GM21367 (cell line): ENCODE measurements at regions not wholly inside any gene's neighbourhood (a gene's known extent, or its start where the extent isn't known, plus 50 kb on each side); places are given as distances from the start of the nearest gene placed in this dataset.

Source experiments
- ATAC-seq: cut with Tn5 transposase; IDR thresholded peaks from one replicate; pipeline ENCODE4 v1.9.1; 2021; ENCODE audit not compliant: unreplicated experiment

DNA sequence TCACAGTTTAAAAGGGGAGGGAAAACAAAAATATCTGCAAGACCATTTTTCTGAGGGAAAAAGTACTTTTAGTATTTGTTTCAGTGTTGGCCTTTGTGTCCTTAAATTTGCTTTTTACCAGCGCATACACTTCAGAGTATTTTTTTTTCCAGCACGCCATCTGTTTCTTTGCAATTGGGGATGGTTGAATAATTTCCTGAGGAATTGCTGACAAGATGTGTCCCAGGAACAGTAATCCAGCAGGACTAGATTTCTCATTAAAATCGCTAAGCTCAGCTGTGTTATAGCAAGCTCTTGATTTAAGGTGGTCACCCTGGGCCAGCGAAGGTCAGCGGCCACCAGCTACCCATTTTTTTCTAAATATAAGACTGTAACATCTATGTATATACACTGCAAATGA is 156.9 kb upstream of the RHOBTB1 start:
- ATAC-seq, result no peak

DNA sequence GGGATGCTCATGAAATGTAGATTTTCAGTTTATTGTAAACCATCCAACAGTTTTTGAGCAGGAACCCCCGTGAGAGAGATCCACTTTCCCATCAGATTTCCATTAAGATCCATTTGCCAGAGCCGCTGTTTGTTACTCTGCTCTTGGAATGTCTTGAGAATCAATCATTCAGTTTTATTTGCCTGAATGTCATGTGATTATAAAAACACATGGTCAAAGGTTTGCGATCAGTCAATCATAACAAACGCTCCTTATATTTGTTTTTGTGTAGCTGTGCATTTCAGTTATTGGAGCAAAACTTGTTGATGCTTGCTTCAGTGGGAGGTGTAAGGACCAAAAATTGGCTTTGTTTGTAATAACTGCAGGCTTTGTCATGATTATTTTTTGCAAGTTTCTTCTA is 155.8 kb upstream of the RHOBTB1 start:
- no peak for ATAC-seq

DNA sequence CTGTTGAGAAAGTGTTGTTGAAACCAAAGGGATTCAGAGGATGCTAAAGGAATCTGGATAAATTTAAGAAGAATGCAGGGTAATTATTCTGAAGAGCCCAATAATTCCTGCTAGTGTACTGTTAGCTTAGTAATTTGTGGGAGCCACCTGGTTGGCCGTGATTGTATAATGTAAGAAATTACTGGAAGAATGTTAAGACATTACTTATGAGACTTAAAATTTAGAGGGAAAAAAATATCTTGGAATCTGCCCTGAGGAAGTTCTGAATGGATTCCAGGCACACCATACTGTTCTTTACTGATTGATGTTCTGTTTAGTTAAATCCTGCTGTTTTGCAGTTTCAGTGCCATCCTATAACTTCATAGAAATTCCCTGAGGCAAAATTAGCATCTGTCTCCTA is 155.0 kb upstream of the RHOBTB1 start:
- ATAC-seq, result no peak

DNA sequence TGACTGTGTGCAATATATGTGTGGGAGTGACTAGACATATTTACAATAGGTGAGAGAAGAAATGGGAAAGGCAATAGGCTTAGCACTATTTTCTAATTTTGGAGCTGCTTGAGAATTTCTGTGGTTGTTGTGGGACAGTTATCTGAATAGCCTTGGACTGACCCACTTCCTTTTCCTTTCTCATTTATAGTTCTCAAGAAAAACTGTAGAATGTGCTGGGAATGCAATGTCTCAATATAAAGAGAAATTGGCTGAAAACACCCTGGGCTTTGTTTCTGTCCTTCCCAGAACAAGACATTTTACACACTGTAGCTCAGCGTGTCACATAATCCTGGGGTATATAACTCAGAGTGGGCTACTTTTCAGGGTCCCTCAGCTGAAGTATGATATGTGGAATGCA is 153.0 kb upstream of the RHOBTB1 start:
- ATAC-seq, result no peak

DNA sequence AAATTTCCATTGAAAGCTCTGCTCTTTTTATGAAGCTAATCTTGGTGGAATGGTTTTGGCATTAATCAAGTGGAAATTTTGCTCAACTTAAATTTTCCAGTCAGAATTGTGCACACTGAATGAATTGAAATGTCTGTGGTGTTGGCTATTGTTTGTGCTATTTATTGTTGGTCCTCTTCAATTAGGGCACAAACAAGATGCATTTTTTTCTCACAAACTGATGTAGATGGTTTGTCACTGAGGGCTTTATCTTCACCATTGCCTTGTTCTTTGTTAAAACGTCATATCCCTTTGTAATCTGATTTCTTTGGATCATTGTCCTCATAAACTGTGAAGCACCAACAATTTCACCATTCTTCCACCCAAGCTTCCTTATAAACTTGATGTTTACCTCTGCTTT is 152.1 kb upstream of the RHOBTB1 start:
- ATAC-seq, result no peak

DNA sequence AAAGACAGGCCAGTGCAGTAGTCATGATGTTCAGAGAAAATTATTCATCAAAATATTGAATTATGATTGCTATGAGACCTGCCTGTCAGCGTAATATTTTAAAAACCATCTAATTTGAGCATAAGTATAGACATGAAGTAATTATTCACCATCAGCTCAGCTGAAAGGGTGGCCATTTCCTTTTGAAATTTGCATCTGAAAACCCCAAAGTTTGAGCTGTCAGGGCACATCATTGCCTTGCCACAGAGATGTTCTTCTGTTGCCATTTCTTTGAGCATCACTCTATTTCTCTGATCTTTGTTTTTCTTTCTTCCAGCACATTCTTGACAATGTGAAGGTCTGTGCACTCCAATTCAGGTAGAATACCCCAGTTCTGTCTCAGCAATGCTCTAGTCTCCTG is 147.5 kb upstream of the RHOBTB1 start:
- ATAC-seq, result no peak

DNA sequence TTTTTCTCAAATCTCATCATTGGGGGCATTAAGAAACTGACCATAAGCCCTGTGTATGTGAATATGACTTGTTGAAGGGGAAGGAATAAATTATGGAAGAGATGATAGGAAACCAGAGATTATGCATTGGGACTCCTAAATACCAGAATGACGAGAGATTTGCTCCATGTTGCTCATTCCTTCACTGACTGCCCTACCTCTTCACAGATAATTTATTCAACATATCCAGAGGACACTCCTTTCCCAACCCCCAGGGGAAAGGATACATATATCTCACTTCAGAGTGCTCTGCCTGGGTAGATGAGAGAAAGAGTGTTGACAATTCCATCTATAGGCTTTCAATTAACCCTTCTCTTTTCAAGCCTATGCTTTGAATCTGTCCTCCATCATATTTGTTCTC is 145.3 kb upstream of the RHOBTB1 start:
- no peak for ATAC-seq

DNA sequence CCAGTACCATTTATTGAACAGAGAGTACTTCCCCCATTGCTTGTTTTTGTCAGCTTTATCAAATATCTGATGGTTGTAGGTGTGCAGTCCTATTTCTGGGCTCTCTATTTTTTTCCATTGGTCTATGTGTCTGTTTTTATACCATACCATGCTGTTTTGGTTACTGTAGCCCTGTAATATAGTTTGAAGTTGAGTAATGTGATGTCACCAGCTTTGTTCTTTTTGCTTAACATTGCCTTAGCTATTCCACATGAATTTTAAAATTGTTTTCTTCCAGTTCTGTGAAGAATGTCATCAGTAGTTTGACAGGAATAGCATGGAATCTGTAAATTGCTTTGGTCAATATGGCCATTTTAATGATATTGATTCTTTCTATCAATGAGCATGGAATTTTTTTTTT is 140.5 kb upstream of the RHOBTB1 start:
- ATAC-seq, result no peak

DNA sequence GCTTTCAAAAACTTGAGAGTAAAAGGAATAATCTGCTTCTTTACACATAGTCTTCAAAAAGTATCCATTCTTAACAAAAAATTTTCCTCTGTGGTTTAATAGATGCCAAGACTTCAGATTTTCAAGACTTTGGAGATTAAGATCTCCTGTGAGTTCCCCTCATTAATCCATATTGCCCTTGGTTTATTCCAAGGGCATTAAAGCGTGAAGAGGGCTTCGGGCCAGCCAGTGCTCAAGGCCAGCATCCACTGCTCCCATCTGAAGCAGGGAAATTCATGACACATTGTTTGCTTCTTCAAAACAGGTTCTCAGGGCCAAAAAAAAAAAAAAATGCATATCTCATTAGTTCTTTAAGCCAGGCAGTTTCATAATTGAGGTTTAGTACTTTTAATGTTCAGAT is 137.3 kb upstream of the RHOBTB1 start:
- ATAC-seq, result no peak

DNA sequence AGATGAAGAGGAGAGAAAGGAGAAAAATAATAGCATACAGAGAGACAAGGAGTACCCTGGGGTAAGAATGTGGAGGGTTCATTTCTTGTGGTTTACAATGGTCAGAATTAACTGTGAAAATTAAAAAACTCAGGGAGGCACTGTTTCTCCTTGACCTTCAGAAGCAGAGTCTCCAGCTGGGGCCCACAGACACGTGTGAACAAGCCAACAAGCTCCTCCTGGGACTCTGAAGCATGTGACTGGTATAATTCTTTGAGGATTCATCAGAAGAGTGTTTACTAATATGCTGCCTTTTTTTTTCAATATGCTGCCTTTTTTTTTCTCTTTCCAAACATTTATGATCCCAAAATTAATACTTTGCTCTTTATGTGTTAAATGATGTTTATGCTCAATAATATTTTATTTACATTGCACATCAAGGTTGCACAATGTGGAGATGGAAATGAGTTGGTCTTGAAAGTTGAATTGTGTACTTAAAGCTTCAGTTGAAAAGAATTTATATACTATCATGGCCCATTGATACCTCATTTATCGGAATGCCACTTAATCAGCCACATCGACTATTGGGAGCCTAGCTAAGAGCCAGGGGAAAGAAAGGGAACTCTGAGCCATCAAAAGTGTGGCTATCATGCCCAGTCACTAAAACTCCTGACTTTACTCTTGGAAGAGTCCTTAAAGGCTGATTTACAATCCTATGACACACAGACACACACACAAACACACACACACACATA is 134.7 kb upstream of the RHOBTB1 start:
- ATAC-seq, result no peak

DNA sequence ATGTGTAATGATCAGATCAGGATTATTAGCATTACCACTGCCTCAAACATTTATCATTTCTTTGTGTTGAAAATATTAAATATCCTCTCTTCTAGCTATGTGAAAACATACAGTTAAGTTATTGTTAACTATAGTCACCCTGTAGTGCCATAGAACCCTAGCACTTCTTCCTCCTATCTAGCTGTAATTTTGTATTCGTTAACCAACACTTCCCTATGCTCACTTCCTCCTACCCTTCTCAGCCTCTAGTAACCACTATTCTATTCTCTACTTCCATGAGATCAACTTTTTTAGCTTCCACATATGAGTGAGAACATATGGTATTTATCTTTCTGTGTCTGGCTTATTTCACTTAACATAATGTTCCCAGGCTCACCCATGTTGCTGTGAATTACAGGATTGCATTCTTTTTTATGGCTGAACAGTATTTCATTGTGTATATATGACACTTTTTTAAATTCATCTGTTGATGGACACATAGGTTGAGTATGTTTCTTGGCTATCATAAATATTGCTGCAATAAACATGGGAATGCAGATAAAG is 132.7 kb upstream of the RHOBTB1 start:
- no peak for ATAC-seq

DNA sequence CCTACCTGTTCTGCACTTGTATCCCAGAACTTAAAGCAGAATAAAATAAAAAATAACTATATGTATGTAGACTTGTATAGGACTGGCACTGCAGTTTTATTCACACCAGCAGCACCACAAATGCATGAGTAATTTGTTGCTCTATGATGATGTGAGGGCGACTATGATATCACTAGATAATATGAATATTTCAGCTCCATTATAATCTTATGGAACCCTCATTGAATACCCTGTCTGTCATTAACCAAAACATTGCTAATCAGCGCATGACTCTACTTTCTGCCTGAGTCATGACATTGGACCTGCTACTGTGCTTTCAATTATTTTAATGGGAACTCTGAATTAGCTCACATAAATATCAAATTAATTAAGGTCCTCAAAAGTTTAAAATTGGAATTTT is 129.4 kb upstream of the RHOBTB1 start:
- ATAC-seq, result no peak

DNA sequence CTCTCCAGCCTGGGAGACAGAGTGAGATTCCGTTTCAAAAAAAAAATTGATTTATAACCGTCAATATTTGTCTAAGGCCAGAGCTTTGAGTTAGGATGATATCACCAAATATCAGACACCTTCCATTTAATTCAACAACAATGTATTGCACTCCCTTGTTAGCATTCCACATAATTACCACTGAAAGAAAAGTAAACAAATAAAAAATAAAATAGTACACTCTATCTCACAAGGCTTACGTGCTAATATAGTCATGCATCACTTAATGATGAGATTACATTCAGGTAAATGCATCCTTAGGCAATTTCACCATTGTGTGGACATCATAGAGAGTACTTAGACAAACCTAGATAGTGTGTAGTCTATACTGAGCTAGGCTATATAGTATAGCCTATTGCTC is 127.6 kb upstream of the RHOBTB1 start:
- ATAC-seq, result no peak

DNA sequence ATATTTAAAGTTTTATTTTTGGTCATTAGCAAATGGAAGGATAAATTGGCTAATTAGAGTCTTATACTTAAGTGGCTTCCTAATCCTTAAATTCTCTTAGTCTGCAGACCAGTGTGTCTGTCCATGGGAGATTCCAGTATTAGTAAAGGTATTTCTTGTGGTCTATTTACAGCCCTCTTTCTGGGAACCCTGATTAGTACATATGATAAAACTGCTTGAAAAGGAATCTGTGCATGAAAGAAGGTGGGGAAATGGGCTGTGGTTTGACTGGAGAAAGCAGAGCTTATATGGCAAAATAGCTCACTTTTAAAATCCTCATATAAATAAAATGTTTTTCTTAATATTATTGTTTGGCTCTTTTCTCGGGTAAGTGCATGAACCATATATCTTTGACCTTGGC is 124.5 kb upstream of the RHOBTB1 start:
- ATAC-seq, result no peak

DNA sequence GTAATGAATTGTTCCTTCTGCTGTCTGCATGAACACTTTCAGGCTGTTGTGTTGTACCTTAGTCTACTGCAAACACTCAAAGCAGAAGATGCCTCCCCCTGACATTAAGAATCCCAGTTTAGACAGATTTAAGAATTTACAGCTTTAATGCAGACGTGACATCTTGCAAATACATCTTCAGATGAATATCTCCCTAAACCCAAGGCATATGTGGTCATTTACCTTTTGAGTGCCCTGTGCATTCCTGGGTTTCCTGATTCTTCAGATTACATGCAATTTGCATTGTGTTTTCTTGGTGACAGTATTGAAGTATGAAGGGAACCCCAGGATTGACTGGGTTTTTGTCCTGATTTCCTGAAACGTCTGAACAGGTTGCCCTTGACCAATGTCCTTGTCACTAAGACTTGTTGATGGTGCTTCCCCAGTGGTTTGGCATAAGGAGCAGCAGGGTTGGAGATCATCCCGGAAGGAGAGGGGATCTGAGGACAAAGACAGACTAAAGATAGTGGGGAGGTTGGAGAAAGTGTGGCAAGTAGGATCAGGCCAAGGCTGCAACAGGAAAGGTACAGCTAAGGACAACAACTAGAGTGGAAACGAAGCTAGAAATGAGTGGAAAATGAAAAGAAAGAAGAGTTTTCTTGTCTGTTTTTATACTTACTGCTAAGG is 123.8 kb upstream of the RHOBTB1 start:
- no peak for ATAC-seq

DNA sequence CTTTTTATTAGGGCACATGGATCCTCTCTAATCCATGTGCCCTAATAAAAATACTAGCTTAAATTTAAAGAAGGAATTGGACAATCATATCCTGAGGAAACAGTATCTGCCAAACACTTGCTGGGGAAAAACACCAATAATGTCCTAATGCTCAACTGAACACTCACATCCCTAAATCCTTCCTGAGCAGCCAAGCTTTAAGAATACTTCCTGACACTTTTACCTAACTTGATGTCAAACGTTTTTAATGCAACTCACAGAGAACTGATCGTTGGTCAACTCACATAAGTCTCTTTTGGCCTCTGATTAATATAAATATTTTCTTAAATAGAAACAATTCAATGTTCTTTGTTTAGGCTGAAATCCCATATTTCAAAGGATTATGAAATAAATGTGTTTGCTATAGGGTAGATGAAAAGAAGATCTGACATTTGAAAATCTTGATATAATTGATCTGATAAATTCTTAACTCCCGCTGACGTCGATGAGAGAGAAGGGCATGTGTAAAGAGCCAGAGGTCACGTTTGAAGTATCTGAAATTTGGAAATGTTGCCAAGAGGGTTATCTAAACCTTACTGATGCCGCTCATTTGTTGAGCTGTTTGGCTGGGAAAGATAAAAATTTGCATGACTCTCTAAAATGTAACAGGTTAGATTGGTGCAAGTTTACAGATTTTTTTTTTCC is 122.8 kb upstream of the RHOBTB1 start:
- no peak for ATAC-seq

DNA sequence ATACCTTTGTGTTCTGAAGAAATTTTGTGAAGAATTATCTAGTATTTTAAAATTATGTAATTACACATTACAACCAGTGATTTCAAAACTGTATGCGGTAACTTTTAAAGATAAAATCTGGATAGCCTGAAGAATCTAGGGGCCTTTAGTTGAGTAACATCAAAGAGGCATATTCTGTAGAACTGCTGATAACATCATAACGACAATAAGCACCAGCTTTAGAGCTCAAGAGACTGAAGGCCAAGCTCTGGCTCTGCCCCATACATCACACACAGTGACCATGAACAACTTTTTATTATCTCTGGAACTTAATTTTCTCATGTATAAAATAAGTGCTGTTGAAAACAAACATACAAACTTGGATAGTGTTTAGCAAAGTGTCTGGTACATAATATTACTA is 121.1 kb upstream of the RHOBTB1 start:
- ATAC-seq, result no peak

DNA sequence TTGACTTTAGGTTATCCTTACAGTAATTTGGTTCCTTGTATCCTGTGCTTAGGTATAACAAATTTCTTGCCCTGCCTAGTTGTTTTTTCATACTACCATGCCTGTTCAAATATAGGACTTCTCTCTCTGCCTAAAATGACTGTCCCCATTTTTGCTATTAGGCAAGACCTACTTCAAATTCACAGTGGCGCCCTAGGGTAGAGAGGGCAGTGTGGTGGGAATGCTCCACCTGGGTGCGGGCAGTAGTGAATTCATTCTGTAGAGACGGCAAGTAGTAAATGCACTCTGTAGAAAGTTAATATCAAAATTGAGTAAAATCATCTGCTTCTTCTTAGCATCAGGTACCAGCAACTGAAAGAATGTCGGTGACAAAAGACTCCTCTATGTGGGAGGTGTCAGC is 120.4 kb upstream of the RHOBTB1 start:
- ATAC-seq, result no peak

DNA sequence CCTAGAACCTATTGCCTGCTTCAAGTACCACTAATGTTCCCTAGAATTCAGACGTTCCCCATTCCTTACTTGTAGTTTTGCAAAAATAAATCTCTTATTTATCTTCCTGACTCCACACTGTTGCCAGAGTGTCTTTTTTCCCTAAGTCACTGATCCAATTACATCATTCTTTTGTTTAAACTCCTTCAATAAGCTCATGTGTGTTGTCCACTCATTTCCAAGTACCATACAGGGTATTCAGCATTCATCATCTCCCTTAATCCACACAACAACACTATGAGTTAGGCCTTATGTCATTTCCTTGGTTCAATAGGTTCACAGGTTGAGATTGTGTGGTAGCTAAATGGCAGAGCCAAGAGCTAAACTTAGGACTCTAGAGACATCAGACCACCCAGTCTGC is 119.9 kb upstream of the RHOBTB1 start:
- ATAC-seq, result no peak

DNA sequence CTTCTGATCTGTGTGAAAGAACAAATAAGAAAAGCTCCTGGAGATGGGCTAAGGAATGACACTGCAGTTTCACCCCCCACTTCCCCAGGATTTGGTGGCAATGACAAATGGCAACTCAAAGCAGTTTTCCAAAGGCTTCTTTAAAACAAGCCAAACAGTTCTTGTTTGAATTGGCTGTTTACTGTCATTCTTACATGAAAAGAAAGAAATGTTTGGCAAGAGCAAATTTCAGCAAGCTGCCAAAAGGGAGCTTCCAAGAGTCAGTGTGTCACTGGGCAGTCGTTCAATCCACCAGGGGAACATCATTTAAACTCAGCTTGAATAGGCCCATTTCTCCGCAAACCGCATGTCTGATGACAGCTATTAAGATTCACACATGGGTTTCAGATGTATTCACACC is 119.0 kb upstream of the RHOBTB1 start:
- ATAC-seq, result no peak

DNA sequence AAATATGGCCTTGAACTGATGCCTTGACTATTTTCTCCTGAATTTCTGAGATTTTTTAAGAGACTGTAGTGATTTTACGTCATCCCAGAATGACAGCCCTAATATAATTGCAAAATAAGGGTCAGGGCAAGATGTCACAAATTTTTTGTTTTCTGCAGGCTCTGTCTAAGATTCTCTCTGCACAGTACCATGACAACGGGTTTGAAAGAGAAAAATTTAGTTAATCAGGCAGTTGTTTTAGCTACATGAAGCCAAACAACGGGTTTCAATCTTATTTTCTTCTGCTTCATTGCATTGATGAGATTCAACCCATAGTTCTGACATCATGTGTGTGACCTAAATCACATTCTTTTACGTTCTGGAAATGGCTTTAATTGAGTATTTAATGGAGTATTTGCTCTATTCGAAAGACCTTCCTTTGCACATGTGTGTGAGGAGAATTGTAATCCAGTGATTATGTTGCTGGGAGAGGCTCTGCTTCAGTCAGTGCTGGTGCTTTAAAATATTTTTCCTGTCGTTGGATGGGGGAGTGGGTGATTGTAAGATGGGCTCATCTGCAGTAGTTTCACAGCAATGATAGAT is 118.0 kb upstream of the RHOBTB1 start:
- no peak for ATAC-seq

DNA sequence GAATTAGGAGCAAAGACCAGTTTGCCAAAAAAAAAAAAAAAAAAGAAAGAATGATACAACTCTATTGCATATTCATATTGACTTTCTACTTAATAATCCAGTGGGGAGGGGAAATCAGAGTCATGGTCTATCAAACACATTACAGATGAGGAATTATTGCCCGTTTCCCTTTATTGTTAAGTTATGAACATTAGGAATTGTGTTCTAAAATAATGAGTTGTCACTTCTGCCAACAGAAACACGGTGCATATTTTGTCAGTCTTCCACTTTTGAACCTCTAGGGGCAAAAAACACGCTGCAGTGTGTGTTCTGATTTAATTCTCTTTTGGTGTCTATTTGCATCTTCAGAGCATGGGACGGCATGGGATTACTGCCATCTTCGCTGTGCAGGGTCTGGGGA is 115.7 kb upstream of the RHOBTB1 start:
- no peak for ATAC-seq
